Effector memory CD8-positive, alpha-beta T cell (primary cell): ENCODE measurements at regions not wholly inside any gene's neighbourhood (a gene's known extent, or its start where the extent isn't known, plus 50 kb on each side); places are given as distances from the start of the nearest gene placed in this dataset.
"Not testable (repeated sequence)": the region's sequence is repeated elsewhere in the genome, so short reads cannot be mapped to it uniquely, and the experiment has no call there.

Experiments used
- ATAC-seq: fragments of 150-1000 bp; cut with Tn5 transposase; replicated peaks from 2 replicates; pipeline ENCODE4 v1.10.0; 2021; ENCODE audit warnings: mild to moderate bottlenecking, moderate library complexity
- DNase-seq, 3 experiments: peaks; one replicate each; pipeline ENCODE4 v3.0.0; 2021
- H3K27ac Mint-ChIP-seq, 2 donors: one replicate each; pipeline ENCODE4 v1.8.0; 2022; ENCODE audit warnings: mild to moderate bottlenecking in 2 of 2, mixed read lengths in 2 of 2, moderate library complexity in 2 of 2
- H3K27me3 Mint-ChIP-seq, 2 donors: one replicate each; pipeline ENCODE4 v1.8.0; 2022; ENCODE audit warnings: mixed read lengths in 2 of 2
- H3K36me3 Mint-ChIP-seq: one replicate; pipeline ENCODE4 v1.8.0; 2022; ENCODE audit warnings: mild to moderate bottlenecking, moderate library complexity, mixed read lengths; ENCODE audit not compliant: insufficient read depth
- H3K4me1 Mint-ChIP-seq, 2 donors: one replicate each; pipeline ENCODE4 v1.8.0; 2022; ENCODE audit warnings: low read depth in 2 of 2, mixed read lengths in 2 of 2
- H3K4me3 Mint-ChIP-seq, 2 donors: one replicate each; pipeline ENCODE4 v1.8.0; 2022; ENCODE audit warnings: mild to moderate bottlenecking in 2 of 2, mixed read lengths in 2 of 2, moderate library complexity in 2 of 2
- H3K9me3 Mint-ChIP-seq, 2 donors: one replicate each; pipeline ENCODE4 v1.8.0; 2022; ENCODE audit warnings: mixed read lengths in 2 of 2

DNA sequence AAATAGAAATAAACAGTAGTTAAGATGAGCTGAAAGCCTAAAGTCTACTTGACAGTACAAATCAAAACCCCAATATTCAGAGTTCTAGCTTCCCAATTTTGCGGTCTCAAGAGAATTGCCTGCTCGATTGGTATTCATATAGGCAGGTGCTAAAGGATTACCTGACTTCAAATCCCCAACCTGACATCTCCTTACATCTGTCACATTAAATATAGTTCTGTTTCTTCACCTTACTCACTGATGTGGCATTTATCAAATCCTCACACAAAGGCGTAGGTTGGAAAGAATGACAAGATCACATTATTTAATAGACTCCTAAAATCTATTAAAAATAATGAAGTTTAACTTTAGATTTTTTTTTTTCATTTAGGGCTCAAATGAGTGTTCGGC is 72.8 kb upstream of the ANKH start:
- Mint-ChIP-seq H3K4me1 (no peaks in the 10 kb centered on the region), H3K4me3 (no peak overlapping the region), H3K27ac (no peak overlapping the region), H3K9me3 (no peaks in the 10 kb centered on the region), H3K36me3 (no peaks in the 10 kb centered on the region), H3K27me3 (peaks cover 28 to 40% of the 10 kb centered on the region in 2 donors)
- no peak for DNase-seq
- ATAC-seq = no peak

DNA sequence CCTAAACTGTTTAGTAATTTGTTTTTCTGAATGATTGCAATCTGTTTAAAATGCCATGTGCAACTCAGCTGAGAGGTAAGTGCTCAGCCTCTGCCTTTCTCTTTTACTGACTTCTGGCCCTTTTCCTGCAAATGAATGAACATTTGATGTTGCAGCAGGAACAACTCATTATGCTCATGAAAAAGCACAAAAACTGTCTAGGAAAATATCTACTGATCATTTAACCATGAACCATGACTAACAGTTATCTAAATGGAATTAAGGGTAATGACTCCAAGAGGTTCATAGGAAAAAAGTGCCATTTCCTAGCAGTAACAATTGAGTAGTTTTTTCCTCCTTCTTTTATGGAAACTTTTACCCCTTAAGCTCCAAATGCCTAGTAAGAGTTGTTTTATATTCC is 70.6 kb upstream of the ANKH start:
- peaks cover 37 to 59% of the 10 kb centered on the region in 2 donors for H3K27me3 Mint-ChIP-seq
- no peak overlapping the region for H3K27ac Mint-ChIP-seq
- no peak overlapping the region for H3K4me3 Mint-ChIP-seq
- H3K9me3 Mint-ChIP-seq = no peaks in the 10 kb centered on the region
- no peaks in the 10 kb centered on the region for H3K36me3 Mint-ChIP-seq
- DNase-seq = no peak
- H3K4me1 Mint-ChIP-seq = no peaks in the 10 kb centered on the region
- ATAC-seq = no peak

DNA sequence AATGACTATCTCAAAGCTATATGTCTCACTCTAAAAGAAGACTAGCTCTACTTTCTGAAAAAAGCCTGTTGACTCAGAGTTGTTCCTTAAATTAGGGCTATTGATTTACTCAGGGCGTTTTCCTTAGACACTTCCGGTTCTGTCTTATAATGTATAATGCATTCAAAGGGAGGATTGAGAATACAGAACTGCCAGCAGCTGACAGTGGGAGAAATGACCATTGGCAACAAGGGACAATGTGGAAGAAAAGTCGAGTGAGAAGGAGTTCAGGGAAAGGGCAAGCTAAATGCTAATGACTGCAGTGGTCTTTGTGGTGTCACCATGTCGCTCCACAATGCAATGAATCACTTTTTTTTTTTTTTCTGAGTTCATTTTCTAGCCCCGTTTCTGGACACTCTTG is 65.7 kb upstream of the ANKH start:
- no peak for ATAC-seq

DNA sequence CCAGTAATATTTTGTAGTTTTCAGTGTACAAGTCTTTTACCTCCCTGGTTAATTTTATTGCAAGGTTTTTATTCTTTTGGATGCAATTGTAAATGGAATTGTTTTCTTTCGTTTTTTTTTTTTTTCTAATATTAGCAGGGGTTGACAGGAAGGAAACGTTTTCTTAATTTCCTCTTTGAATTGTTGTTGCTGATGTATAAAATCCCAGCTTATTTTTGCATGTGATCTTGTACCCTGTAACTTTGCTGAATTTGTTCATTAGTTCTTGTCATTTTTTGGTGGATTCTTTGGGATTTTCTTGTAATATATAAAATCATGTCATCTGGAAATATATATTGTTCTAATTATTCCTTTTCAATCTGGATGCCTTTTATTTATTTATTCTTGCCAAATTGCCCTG is 65.0 kb upstream of the ANKH start:
- Mint-ChIP-seq H3K27ac (no peak overlapping the region), H3K36me3 (no peaks in the 10 kb centered on the region), H3K4me1 (no peaks in the 10 kb centered on the region), H3K9me3 (no peaks in the 10 kb centered on the region), H3K27me3 (peaks cover 32 to 35% of the 10 kb centered on the region in 2 donors), H3K4me3 (no peak overlapping the region)
- no peak for DNase-seq
- no peak for ATAC-seq

More for the DNA sequence above, 65.7 kb upstream of the ANKH start:
- H3K4me1 Mint-ChIP-seq = no peaks in the 10 kb centered on the region
- H3K4me3 Mint-ChIP-seq = no peak overlapping the region
- peaks cover 34 to 35% of the 10 kb centered on the region in 2 donors for H3K27me3 Mint-ChIP-seq
- H3K27ac Mint-ChIP-seq = no peak overlapping the region
- no peaks in the 10 kb centered on the region for H3K9me3 Mint-ChIP-seq
- no peak for DNase-seq
- H3K36me3 Mint-ChIP-seq = no peaks in the 10 kb centered on the region

DNA sequence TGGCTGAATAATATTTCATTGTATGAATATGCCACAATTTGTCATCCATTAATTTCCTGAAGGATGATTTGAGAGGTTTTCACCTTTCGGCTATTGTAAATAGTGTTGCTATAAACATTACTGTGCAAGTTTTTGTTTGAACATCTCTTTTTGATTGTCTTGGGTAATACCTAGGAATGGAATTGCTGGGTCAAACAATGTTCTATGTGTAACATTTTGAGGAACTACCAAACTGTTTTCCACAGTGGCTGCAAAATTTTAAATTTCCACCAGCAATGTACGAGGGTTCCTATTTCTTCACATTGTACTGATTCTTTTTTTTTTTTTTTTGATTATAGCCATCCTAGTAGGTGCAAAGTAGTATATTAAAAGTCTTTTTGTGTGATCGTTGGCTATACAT is 63.8 kb upstream of the ANKH start:
- peaks cover 23 to 26% of the 10 kb centered on the region in 2 donors for H3K27me3 Mint-ChIP-seq
- H3K4me3 Mint-ChIP-seq = no peak overlapping the region
- ATAC-seq = no peak
- no peak overlapping the region for H3K27ac Mint-ChIP-seq
- no peak for DNase-seq
- H3K4me1 Mint-ChIP-seq = no peaks in the 10 kb centered on the region
- H3K9me3 Mint-ChIP-seq = no peaks in the 10 kb centered on the region
- no peaks in the 10 kb centered on the region for H3K36me3 Mint-ChIP-seq

DNA sequence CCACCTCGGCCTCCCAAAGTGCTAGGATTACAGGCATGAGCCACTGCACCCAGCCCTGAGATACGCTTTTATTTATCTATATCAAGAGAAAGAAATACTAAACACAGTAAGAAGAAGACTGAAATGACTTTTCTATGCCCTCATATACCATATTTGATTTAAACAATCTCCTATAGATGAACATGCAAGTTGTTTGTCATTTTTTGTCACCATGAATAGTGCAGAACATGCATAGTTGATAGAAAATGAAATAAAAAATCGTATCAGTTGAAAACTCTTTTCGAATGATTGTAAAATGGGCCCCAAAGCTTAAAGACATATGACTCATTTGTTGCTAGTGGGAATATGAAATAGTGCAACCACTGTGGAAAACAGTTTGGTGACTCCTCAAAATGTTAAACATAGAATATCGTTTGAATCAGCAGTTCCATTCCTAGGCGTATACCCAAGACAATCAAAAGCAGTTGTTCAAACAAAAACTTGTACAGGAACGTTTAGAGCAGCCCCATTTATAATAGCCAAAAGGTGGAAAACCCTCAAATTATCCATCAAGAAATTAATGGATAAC is 61.4 kb upstream of the ANKH start:
- Mint-ChIP-seq H3K27ac (no peak overlapping the region), H3K4me3 (no peak overlapping the region), H3K9me3 (no peaks in the 10 kb centered on the region), H3K4me1 (no peaks in the 10 kb centered on the region), H3K27me3 (peaks cover 6 to 18% of the 10 kb centered on the region in 2 donors), H3K36me3 (no peaks in the 10 kb centered on the region)
- no peak for DNase-seq
- no peak for ATAC-seq

DNA sequence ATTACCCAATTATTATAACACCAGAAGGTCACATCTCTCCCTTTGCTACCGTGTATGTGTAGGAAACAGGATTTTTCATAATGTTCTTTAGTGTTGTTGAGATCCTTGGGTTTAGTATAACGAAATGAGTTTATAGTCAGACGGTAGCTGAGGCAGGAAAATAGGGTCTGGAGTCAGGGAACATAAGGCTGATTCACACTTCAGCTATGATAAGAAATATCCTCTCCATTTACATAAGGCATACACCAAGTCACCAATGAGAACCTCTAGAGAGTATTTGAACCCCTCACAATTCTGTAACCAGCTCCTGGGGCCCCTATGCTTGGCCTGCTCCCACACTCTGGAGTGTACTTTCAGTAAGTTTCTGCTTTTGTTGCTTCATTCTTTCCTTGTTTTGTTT is 58.9 kb upstream of the ANKH start:
- no peak overlapping the region for H3K27ac Mint-ChIP-seq
- peaks cover 4 to 8% of the 10 kb centered on the region in 2 donors for H3K4me1 Mint-ChIP-seq
- H3K27me3 Mint-ChIP-seq = no peaks in the 10 kb centered on the region
- no peaks in the 10 kb centered on the region for H3K36me3 Mint-ChIP-seq
- DNase-seq (no peak), ATAC-seq (no peak)
- H3K4me3 Mint-ChIP-seq = no peak overlapping the region
- no peaks in the 10 kb centered on the region for H3K9me3 Mint-ChIP-seq

DNA sequence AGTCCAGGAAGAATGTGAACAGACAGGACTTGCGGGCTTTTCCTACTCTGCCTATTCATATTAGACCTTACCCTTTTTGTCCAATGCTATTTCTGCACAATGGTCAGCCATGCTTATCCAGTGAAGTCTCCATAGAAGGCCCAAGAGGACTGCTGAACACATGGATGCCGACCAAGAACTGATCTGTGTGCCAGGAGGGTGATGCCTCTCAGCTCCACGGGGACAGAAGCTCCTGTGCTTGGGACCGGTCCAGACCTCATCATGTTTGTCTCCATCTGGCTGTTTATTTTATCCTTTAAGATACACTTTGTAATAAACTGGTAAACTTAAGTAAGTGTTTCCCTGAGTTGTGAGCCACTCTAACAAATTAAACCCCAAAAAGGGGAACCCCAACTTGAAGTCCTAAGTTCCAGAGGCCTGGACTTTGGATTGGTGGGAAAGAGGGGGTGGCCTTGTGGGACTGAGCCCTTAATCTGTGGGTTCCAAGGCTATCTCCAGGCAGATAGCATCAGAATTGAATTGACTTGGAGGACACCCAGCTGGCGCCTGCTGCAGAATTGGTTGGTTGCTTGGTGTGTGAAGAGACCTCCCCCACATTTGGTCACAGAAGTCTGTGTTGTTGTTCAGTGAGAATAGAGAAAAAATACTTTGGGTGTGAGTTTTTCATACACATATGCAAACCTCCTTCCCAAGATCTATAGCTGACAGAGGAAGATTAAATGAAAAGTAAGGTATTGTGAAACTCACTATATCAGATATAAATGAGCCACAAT is 57.9 kb upstream of the ANKH start:
- H3K4me3 Mint-ChIP-seq = no peak overlapping the region
- ATAC-seq = no peak
- peak overlapping the region in 1 of 2 donors; percentile 38 for H3K27ac Mint-ChIP-seq
- DNase-seq = no peak
- H3K27me3 Mint-ChIP-seq = no peaks in the 10 kb centered on the region
- no peaks in the 10 kb centered on the region for H3K36me3 Mint-ChIP-seq
- H3K9me3 Mint-ChIP-seq = no peaks in the 10 kb centered on the region
- H3K4me1 Mint-ChIP-seq = peaks cover 4 to 13% of the 10 kb centered on the region in 2 donors

DNA sequence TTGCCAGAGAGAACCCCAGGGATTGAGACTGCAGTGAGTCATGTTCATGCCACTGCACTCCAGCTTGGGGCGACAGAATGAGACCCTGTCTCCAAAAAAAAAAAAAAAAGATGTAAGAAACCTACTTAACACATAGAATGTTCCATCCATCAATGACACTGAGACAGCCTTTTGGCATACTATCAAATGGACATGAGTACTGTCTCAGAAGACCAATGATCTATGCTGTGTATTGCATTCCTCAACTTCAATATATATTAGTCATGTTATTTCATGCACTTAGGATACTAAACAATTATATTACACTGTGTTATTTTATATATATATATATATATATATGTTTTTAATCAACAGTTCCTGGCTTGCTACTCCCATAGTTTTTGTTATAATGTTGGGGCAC is 57.1 kb upstream of the ANKH start:
- no peak for DNase-seq
- H3K27ac Mint-ChIP-seq = no peak overlapping the region
- H3K36me3 Mint-ChIP-seq = no peaks in the 10 kb centered on the region
- no peak overlapping the region for H3K4me3 Mint-ChIP-seq
- no peaks in the 10 kb centered on the region for H3K9me3 Mint-ChIP-seq
- no peak for ATAC-seq
- peaks cover 4 to 13% of the 10 kb centered on the region in 2 donors for H3K4me1 Mint-ChIP-seq
- no peaks in the 10 kb centered on the region for H3K27me3 Mint-ChIP-seq

DNA sequence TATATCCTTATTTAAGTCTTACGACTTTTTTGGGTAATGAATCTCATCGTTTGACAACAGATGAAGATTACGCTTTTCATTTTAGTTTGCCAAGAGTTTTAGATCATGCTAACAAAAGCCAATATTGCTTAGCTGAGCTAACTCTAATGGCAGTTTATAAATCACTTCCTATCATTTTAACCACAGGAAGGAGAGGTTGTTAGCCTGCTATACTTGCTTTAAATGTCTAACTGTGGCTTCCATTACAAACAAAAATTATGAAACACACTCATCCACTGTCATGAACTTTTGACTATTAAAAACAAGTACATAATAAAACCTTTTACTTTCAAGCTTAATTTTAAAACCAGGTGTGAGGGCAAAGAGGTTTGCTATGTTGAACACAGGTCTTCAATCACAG is 53.7 kb upstream of the ANKH start:
- DNase-seq = no peak
- Mint-ChIP-seq H3K4me3 (peak overlapping the region in 1 of 2 donors; percentile 8), H3K27ac (peak overlapping the region in 1 of 2 donors; percentile 59), H3K9me3 (no peaks in the 10 kb centered on the region), H3K4me1 (peaks cover 4 to 13% of the 10 kb centered on the region in 2 donors), H3K36me3 (no peaks in the 10 kb centered on the region), H3K27me3 (no peaks in the 10 kb centered on the region)
- ATAC-seq = no peak

DNA sequence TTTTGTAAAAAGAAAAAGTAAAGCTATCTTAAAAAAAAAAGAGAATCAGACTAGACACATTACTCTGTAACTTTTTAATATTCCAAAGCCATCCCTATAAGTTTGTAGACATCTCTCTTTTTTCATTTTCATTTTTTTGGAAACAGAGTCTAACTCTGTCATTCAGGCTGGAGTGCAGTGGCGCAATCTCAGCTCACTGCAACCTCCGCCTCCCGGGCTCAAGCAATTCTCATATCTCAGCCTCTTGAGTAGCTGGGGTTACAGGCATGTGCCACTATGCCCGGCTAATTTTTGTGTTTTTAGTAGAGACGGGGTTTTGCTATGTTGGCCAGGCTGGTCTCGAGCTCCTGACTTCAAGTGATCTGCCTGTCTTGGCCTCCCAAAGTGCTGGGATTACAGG is 51.4 kb upstream of the ANKH start:
- H3K27ac Mint-ChIP-seq, H3K4me3 Mint-ChIP-seq, ATAC-seq, DNase-seq, H3K36me3 Mint-ChIP-seq, H3K9me3 Mint-ChIP-seq, H3K27me3 Mint-ChIP-seq: not testable (repeated sequence)
- H3K4me1 Mint-ChIP-seq = peaks cover 4 to 13% of the 10 kb centered on the region in 2 donors

DNA sequence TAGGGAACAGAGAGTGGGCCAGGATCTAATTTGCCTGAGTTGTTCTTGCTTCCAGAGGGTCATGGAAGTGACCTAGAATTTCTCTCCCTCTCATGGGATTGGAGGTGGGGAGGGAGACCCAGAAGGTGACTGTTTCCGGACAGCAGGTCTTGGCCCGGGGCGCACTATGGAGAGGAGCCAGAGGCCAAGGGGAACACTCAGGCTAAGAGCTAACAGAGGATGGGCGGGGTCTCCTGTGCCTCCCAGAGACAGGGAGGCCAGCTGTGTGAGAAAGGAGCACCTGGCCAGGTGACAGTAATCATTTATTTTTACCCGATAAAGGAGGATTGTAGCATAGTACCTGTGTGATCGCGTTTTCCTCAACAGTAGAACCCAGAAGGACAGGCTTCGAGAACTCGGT is 50.9 kb upstream of the ANKH start:
- H3K4me3 Mint-ChIP-seq = no peak overlapping the region
- H3K27me3 Mint-ChIP-seq = no peaks in the 10 kb centered on the region
- ATAC-seq (no peak), DNase-seq (no peak)
- peaks cover 4 to 13% of the 10 kb centered on the region in 2 donors for H3K4me1 Mint-ChIP-seq
- no peaks in the 10 kb centered on the region for H3K9me3 Mint-ChIP-seq
- no peak overlapping the region for H3K27ac Mint-ChIP-seq
- H3K36me3 Mint-ChIP-seq = no peaks in the 10 kb centered on the region
